Astrocyte (in vitro differentiated cells and primary cell): ENCODE measurements at regions not wholly inside any gene's neighbourhood (a gene's known extent, or its start where the extent isn't known, plus 50 kb on each side); places are given as distances from the start of the nearest gene placed in this dataset.

Source experiments
- EZH2 ChIP-seq: IDR thresholded peaks from 2 replicates; pipeline ENCODE4 v1.6.1; 2012; ENCODE audit warnings: mild to moderate bottlenecking, low read length, inconsistent platforms; ENCODE audit not compliant: insufficient read depth
- TF ChIP-seq, protein P1 (sequence below): IDR thresholded peaks from 2 replicates; pipeline ENCODE4 v1.5.1; 2011; ENCODE audit warnings: low read depth, mild to moderate bottlenecking, inconsistent platforms, low read length, moderate library complexity; ENCODE audit not compliant: insufficient read depth

DNA sequence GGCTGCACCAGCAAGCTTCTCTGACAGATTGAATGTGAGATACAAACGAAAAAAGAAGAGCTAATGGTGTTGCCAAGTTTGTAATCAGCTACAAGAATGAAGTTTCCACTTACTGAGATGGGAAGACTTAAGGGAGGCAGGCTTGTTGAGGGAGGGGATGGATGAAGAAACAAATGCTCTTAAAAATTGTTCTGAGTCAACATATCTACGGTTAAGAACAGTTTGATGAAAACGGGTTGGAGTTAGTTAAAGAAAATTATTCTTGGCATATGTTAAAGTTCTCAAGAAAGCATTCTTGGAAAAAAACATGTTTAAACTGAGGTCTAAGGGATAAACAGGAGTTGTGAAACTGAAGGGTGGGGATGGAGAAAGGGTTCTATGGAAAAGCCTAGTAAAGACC, 816.3 kb upstream of the HS3ST1 start:
- no peak for TF ChIP-seq EZH2
- TF ChIP-seq, protein P1, sequence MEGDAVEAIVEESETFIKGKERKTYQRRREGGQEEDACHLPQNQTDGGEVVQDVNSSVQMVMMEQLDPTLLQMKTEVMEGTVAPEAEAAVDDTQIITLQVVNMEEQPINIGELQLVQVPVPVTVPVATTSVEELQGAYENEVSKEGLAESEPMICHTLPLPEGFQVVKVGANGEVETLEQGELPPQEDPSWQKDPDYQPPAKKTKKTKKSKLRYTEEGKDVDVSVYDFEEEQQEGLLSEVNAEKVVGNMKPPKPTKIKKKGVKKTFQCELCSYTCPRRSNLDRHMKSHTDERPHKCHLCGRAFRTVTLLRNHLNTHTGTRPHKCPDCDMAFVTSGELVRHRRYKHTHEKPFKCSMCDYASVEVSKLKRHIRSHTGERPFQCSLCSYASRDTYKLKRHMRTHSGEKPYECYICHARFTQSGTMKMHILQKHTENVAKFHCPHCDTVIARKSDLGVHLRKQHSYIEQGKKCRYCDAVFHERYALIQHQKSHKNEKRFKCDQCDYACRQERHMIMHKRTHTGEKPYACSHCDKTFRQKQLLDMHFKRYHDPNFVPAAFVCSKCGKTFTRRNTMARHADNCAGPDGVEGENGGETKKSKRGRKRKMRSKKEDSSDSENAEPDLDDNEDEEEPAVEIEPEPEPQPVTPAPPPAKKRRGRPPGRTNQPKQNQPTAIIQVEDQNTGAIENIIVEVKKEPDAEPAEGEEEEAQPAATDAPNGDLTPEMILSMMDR: no peak
